HG03045 (cell line): ENCODE measurements at regions not wholly inside any gene's neighbourhood (a gene's known extent, or its start where the extent isn't known, plus 50 kb on each side); places are given as distances from the start of the nearest gene placed in this dataset.

Experiments used
- ATAC-seq: cut with Tn5 transposase; IDR thresholded peaks from one replicate; pipeline ENCODE4 v1.9.1; 2021; ENCODE audit warnings: mild to moderate bottlenecking, moderate library complexity; ENCODE audit not compliant: unreplicated experiment

DNA sequence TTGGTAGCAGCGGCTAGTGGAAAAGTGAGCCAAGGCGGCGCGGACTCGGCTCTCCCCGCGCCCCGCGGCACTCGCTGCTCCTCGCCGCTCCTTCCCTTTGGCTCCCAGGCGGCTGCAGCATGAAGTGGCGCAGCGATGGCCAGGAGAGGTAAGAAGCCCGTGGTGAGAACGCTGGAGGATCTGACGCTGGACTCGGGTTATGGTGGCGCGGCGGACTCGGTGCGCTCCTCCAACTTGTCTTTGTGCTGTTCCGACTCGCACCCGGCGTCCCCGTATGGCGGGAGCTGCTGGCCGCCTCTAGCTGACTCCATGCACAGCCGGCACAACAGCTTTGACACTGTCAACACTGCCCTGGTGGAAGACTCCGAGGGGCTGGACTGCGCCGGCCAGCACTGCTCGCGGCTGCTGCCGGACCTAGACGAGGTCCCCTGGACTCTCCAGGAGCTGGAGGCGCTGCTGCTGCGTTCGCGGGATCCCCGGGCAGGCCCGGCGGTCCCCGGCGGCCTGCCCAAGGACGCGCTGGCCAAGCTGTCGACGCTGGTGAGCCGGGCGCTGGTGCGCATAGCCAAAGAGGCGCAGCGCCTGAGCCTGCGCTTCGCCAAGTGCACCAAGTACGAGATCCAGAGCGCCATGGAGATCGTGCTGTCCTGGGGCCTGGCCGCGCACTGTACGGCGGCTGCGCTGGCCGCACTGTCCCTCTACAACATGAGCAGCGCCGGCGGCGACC lies 225.6 kb upstream of the CRY1 start:
- no peak for ATAC-seq

DNA sequence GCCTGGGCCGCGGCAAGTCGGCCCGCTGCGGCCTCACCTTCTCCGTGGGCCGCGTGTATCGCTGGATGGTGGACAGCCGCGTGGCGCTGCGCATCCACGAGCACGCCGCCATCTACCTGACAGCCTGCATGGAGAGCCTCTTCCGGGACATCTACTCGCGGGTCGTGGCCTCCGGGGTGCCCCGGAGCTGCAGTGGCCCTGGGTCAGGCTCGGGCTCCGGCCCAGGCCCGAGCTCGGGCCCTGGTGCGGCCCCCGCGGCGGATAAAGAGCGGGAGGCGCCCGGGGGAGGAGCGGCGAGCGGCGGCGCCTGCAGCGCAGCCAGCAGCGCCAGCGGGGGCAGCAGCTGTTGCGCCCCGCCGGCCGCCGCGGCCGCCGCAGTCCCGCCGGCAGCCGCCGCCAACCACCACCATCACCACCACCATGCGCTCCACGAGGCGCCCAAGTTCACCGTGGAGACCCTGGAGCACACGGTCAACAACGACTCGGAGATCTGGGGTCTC lies 226.2 kb upstream of the CRY1 start:
- ATAC-seq: no peak

- no peak for ATAC-seq
Observed at GRCh38 chr12:107320033-107320928, 226.9 kb upstream of the CRY1 start.

DNA sequence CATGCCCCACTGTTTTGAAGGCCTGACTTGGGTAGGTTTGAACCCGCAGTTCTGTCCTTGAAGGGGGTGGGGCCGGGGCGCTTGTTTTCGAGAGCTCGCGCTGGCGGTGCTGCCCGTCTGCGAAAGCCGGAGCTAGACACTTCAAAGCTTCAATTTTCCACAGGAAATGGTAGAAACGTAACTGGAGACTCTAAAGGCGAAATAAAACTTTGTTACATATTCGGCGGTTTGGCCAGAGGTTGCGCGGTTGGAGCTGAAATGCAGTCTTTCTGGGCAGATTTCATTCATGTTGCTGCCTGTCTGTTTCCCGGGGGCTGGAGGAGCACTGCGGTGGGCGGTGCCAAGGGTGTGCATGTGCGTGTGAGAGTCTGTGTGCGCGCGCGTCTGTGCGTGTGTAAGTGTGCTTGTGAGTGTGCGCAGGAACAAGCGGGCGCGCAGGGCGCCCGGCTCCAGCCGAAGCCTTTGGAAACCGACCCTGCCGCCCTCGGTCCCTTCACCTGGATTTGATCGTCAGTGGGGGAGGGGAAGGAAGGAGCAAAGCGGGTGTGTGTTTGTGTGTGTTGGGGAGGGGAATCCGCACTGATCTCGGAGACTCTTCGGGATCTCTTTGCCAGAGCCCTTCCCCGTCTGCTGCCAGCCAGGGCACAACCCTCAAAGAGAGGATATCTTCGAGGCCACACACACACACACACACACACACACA lies 227.7 kb upstream of the CRY1 start:
- ATAC-seq: no peak

- no peak for ATAC-seq
Observed at GRCh38 chr12:107322063-107322462, 228.7 kb upstream of the CRY1 start.

GRCh38 chr12:107325075-107325608 lies 231.8 kb upstream of the CRY1 start:
- ATAC-seq: no peak

GRCh38 chr12:107326237-107326636 lies 232.9 kb upstream of the CRY1 start:
- ATAC-seq: no peak

DNA sequence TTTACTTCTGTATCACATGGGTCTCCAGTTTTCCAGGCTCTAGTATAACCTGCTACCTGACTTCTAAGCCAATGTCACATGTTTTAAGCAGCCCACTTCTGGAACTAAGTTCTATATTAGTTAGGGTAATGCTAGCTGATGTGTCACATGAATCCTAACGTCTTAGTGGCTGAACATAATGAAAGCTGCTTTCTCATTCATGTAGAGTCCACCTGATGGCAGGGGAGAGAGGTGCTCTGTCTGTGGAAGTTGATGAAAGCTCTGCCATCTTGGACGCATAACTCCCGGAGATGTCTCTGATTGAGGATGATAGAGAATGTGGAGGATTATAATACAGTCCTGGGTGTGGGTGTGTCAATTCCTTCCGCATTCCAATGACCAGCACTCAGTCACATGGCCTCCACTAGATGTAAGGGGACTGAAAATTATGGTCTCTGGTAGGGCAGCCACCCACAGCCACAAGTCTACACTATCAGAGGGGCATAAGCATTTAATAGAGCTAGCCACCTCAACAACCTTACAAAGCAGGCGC lies 234.4 kb upstream of the CRY1 start:
- no peak for ATAC-seq

DNA sequence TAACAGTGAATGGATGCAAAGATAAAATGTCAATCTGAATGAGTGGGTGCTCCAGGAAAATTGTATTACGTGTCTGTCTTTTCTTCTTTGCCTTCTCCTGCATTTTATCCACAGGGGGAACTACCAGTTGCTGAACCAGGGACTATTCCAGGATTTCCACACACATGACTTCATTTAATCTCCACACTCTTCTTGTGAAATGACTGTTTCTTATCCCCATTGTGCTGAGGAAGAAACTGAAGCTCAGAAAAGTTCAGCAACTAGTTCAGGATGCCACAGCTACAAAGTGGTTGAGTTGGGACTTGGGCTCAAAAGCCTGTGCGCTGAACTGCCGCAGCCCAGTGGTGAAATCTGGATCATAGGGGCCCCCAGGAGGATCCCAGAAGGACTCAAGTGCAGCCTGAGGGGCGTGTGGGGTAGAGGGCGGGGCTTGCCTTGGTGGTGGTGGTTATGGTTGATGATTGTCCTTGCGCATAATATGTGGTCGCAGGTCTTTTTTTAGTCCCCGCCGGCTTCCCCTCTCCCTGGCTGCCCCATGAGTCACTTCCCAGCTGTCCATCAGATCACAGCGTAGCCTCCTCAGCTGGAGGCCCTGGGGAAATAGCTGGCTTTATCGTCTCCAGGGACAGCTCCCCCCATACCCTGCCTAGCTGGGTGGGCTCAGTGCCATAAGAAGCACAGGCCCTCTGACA lies 235.2 kb upstream of the CRY1 start:
- ATAC-seq: no peak

DNA sequence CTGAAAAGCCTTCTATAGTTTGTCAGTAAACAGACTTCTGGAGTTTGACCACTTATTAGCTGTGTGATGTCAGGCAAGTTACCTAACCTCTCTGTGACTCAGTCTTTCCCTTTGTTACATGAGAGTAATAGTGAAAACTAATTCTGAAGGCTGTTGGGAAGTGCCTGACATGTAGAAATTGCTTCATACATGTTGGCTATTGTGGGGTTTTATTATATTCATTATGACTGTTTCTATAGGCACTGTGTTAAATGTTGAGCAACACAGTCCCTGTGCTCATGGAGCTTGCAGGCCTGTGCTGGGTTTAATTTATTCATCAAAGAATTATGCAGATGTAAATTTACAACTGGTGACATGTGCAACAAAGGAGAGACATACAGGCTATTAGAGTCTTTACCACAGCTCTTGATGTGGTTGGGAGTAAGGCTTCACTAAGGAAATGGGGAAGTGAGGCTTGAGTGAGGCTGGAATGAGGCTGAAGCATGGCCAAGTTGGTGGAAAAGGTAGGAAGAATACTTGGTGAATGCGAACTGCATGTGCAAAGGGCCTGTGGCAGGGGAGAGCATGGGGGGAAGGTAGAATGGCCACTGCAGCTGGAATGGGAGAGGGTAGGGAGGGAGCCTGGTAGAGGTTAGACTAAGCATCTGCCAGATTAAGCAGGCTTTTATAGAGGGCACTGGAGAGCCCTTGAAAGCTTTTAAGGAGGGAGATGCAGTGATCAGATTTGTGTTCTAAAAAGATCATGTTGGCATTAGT lies 236.4 kb upstream of the CRY1 start:
- ATAC-seq: no peak

- ATAC-seq: no peak
Observed at GRCh38 chr12:107330831-107331431, 237.6 kb upstream of the CRY1 start.

DNA sequence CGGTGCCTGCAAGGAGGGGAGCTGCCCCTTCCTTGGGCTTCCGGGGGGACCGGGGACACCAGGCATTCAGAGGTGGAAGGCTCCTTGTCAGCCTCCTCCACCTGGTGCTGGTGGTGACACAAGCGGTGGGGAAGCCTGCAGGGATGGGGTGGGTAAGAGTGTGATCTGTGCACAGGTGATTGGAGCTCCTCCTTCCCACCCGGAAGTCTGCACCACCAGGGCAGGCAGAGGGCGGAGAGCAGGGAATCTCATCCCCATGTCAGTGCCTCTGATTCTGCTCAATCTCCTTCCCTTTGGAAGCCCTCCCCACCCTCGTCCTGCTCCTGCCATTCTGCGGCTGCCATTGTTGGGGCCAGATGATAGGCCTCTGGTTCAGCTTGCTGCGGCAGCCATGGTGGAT lies 238.1 kb upstream of the CRY1 start:
- ATAC-seq: no peak

DNA sequence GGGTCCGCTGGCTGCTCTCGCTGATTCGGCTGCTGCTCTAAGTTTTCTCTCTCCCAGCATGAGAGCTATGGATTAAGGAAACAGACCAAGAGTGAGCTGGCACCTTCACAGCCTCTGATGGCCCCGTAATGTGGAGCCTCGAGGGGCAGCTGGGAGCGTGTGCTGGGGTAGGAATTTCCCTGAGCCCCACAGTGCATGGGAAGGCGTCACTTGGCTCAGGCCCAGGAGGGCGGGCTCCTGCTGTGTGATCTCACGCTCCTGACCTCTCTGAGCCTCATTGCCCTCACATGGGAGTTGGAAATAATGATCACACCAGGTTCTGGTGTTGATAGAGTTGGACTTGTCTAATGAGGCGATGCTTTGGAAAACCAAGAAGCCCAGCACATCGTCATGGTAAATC lies 238.6 kb upstream of the CRY1 start:
- ATAC-seq: no peak

DNA sequence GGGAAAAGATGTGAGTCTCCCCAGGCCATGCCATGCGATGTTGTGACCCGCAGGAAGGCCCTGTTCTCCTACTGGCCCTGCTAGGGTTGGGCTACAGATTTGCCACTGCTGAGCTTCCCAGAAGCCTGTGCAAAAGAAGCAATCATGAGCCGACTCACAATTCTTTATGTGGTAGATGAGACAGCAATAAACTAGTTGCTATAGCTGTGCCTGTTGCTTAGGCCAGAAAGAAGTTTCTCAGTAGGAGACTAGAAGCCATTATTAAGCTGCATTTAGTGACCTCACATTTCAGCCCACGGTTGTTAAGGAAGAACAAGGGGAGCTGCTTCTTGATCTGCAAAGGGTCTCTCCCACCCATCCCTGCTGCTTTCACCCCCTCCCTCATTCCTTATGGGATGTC lies 239.4 kb upstream of the CRY1 start:
- ATAC-seq: no peak

DNA sequence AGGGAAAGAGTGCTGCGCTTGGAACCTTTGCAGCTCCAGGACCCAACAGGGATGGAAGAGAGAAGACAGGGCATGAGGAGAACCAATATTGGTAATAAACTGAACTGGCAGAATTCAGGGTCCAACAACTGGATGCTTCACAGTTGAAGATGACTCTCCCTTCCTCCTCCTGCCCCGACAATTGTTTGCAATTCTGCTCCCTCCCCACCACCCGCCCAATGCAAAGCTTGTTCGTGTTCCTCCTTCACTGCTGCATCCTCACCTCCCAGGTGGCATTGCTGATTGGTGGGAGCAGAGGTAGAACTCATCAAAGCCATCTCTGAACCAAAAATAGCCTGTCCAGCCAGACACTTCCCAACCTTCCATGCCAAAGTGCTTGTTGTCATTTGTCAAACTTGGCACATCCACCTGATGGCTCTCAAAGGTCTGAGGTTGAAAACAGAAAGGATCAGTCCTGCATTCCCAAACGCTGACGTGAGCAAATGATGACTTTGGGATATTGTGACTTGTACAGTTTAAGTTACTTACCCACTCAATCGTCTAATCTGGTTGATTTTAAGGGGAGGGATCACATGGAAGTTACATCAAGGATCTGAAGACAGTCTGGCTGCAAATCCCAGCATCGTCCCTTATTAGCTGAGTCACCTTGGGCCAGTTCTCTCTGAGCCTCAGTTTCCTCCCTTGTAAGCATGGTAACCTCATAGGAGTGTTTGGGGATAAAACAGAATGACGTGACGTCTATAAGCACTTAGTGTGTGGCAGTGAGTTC lies 242.6 kb upstream of the CRY1 start:
- ATAC-seq: no peak

GRCh38 chr12:107336695-107337094 lies 243.3 kb upstream of the CRY1 start:
- ATAC-seq: no peak

GRCh38 chr12:107337346-107338095 lies 244.2 kb upstream of the CRY1 start:
- no peak for ATAC-seq

DNA sequence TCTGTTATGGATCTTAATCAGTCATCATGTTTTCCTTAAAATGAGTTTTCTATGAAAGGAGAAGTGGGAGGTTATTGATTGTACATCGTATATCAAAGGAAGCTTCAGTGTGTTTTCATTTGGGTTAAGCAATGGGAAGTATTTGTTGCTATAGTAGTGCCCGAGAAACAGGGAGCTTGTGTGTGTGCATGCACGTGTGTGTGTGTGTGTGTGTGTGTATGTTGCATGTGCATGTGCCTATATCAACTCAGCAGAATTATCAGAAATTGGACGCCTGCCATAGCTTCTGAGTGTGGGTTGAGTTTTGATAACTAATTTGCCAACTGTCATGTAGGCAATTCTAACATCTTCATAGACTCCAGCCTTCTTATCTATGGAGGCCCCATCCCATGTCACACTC lies 246.1 kb upstream of the CRY1 start:
- no peak for ATAC-seq
